ENCODE measurements at regions not wholly inside any gene's neighbourhood (a gene's known extent, or its start where the extent isn't known, plus 50 kb on each side); places are given as distances from the start of the nearest gene placed in this dataset.

DNA sequence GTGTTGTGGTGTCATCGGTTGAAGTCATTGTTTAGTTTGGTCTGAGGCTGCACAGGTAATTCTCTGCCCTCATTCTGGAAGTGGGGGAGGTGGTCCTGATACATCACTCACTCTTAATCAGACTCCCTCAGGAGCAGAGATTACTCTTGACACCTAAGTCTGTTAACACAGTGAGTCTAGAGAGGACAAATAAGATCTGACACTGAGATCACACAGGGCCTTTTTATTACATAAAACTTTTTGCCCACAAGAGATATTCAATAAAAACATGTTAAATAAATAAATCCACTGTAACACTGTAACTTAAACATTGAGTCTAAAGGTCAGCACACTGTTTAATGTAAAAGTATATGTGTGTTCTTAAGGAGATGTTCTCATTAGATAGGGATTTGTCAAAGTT, 57.1 kb upstream of the MBNL1 start:
- TF ChIP-seq, protein P1, sequence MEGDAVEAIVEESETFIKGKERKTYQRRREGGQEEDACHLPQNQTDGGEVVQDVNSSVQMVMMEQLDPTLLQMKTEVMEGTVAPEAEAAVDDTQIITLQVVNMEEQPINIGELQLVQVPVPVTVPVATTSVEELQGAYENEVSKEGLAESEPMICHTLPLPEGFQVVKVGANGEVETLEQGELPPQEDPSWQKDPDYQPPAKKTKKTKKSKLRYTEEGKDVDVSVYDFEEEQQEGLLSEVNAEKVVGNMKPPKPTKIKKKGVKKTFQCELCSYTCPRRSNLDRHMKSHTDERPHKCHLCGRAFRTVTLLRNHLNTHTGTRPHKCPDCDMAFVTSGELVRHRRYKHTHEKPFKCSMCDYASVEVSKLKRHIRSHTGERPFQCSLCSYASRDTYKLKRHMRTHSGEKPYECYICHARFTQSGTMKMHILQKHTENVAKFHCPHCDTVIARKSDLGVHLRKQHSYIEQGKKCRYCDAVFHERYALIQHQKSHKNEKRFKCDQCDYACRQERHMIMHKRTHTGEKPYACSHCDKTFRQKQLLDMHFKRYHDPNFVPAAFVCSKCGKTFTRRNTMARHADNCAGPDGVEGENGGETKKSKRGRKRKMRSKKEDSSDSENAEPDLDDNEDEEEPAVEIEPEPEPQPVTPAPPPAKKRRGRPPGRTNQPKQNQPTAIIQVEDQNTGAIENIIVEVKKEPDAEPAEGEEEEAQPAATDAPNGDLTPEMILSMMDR (IDR thresholded peaks at IDR 0.05), result no peak
- TF ChIP-seq FOXJ3 (CRISPR knock-in tag; IDR thresholded peaks at IDR 0.05; ENCODE audit: borderline replicate concordance), result no peak
- no peak for TF ChIP-seq SOX15 (CRISPR knock-in tag; IDR thresholded peaks at IDR 0.05)
- TF ChIP-seq, protein P2, sequence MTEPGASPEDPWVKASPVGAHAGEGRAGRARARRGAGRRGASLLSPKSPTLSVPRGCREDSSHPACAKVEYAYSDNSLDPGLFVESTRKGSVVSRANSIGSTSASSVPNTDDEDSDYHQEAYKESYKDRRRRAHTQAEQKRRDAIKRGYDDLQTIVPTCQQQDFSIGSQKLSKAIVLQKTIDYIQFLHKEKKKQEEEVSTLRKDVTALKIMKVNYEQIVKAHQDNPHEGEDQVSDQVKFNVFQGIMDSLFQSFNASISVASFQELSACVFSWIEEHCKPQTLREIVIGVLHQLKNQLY (CRISPR knock-in tag; IDR thresholded peaks at IDR 0.05), result no peak
- TF ChIP-seq KAT7 (CRISPR knock-in tag; IDR thresholded peaks at IDR 0.05; ENCODE audit: borderline replicate concordance), result no peak
- TF ChIP-seq, protein P3, sequence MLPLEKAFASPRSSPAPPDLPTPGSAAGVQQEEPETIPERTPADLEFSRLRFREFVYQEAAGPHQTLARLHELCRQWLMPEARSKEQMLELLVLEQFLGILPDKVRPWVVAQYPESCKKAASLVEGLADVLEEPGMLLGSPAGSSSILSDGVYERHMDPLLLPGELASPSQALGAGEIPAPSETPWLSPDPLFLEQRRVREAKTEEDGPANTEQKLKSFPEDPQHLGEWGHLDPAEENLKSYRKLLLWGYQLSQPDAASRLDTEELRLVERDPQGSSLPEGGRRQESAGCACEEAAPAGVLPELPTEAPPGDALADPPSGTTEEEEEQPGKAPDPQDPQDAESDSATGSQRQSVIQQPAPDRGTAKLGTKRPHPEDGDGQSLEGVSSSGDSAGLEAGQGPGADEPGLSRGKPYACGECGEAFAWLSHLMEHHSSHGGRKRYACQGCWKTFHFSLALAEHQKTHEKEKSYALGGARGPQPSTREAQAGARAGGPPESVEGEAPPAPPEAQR (CRISPR knock-in tag; IDR thresholded peaks at IDR 0.05), result no peak
- TF ChIP-seq ZBTB21 (CRISPR knock-in tag; IDR thresholded peaks at IDR 0.05; ENCODE audit: borderline replicate concordance), result no peak
- TF ChIP-seq USF2 (CRISPR knock-in tag; IDR thresholded peaks at IDR 0.05), result no peak
- TF ChIP-seq, protein P4, sequence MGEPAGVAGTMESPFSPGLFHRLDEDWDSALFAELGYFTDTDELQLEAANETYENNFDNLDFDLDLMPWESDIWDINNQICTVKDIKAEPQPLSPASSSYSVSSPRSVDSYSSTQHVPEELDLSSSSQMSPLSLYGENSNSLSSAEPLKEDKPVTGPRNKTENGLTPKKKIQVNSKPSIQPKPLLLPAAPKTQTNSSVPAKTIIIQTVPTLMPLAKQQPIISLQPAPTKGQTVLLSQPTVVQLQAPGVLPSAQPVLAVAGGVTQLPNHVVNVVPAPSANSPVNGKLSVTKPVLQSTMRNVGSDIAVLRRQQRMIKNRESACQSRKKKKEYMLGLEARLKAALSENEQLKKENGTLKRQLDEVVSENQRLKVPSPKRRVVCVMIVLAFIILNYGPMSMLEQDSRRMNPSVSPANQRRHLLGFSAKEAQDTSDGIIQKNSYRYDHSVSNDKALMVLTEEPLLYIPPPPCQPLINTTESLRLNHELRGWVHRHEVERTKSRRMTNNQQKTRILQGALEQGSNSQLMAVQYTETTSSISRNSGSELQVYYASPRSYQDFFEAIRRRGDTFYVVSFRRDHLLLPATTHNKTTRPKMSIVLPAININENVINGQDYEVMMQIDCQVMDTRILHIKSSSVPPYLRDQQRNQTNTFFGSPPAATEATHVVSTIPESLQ (CRISPR knock-in tag; IDR thresholded peaks at IDR 0.05), result no peak
- TF ChIP-seq JAZF1 (CRISPR knock-in tag; IDR thresholded peaks at IDR 0.05), result no peak
- no peak for TF ChIP-seq USF1 (CRISPR knock-in tag; IDR thresholded peaks at IDR 0.05)
